Fibroblast of villous mesenchyme (primary cell): ENCODE measurements at regions not wholly inside any gene's neighbourhood (a gene's known extent, or its start where the extent isn't known, plus 50 kb on each side); places are given as distances from the start of the nearest gene placed in this dataset.

ENCODE experiments used
- DNase-seq: peaks from one replicate; pipeline ENCODE4 v3.0.0-alpha.2; 2010; ENCODE audit warnings: low read depth
- H3K4me3 ChIP-seq: 2 replicates; pipeline ENCODE4 v1.5.1; 2011; ENCODE audit warnings: low read depth, mild to moderate bottlenecking, low read length
- CTCF ChIP-seq: IDR thresholded peaks from 2 replicates; pipeline ENCODE4 v1.5.1; 2012; ENCODE audit warnings: low read depth, mild to moderate bottlenecking, low read length; ENCODE audit not compliant: insufficient read depth

GRCh38 chr2:108164318-108164717, 75.5 kb upstream of the SULT1C3 start:
- no peak overlapping the region for H3K4me3 ChIP-seq
- no peak for TF ChIP-seq CTCF
- no peak for DNase-seq

DNA sequence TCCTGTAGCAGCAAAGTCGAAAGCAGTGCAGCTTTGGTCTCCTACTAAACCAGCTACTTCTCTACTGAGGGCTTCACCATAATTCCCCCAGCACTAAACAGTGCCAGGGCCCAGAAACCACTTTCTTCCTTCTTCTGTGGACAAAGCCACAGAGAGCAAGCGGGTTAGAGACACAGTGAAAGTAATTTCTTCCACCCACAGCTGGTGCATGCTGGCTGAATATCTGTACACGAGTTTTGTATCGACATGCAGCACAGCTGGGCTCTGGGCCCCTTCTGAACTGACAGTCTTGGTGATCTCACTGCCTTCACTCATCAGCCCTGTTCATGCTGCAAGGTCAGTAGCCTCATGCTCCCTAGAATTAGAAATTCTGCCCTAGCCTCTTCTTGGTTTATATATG, 74.0 kb upstream of the SULT1C3 start:
- no peak for DNase-seq
- TF ChIP-seq CTCF: no peak
- H3K4me3 ChIP-seq: no peak overlapping the region

DNA sequence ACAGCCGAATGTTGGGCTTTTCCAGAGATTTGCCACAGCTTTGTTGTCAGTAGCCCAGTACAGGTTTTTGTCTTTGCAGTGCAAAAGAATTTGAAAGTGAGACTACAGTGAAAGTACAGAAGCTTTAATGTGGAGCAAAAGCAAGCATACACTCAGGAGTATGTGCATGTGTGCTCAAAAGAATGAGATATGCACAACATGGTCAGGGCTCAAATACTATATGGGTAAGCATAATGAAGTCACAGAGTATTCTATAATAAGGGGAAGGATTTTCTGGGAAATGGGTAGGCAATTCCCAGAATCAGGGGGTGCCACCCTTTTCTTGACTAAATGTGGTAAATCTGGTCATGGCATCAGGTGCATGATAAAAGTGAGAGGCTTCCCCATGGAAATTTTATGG, 72.1 kb upstream of the SULT1C3 start:
- DNase-seq: no peak
- no peak for TF ChIP-seq CTCF
- no peak overlapping the region for H3K4me3 ChIP-seq

DNA sequence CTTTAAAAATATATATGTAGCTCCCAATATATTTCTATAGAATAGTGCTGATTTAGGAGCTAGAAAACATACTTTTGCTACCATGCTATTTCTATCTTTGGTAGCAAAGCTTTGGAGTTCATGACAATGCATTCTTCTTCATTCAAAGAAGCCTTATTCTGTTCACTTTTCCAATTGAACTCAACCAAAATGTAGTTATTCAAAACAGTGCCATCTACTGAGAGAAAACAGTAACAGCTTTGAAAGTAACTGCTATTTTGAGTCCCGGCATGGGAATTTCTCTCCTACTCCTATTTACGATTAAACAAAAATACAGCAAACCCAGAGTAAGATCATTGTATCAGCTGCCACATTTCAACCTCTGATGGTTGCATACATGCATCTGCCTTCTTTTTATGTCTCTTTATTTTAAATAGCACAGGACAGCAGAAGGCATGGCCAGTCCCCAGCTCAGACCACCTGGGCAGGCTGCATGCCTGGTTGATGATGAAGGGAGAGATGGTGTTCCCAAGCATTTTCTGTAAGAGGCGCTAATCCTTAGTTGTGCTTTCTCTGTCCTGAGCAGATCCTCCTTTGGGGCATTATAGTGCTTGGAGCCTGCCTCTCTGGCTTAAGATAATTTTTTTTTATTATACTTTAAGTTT, 69.7 kb upstream of the SULT1C3 start:
- no peak overlapping the region for H3K4me3 ChIP-seq
- DNase-seq: peak; percentile 24
- TF ChIP-seq CTCF: peak; percentile 51

DNA sequence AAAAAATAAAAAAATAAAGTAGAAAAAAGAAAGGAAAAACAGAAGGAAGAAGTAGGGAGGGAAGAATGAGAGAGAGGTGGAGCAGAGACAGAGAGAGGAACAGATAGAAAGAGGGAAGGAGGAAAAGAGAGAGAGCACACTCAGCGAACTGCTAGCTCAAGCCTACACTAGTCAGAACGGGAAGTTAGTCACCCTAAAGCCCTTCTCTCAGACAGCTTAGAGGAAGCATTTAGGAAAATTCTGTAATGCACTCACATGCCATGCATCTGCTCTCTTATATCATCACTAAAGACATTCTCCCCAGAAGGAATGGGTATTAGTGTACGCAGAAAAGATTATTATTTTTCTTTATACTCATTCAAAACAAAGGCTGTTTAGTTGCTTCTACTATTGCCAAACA, 68.1 kb upstream of the SULT1C3 start:
- H3K4me3 ChIP-seq: no peak overlapping the region
- no peak for DNase-seq

DNA sequence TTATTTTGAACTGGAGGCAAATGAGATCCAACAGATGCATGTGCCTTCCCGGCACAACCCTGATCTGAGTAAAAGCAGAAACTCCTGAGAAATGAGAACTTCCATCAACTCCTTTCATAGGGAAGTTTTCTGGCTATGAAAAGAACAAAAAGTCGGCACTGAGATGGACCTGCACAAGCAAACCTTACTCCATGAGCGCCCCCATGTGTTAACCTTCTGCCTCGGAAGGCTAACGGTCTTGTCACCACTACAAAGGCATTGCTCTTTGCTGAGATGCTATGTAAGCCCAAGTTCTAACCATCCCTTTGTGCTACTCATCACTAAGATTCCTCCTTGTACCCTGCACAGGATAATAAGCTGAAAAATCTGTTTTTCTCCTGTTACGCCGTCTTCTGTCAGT, 57.3 kb upstream of the SULT1C3 start:
- peak; percentile 28 for TF ChIP-seq CTCF
- H3K4me3 ChIP-seq: no peak overlapping the region
- peak; percentile 7 for DNase-seq

More for the DNA sequence above, 68.1 kb upstream of the SULT1C3 start:
- no peak for TF ChIP-seq CTCF

GRCh38 chr2:108184419-108184818, 55.3 kb upstream of the SULT1C3 start:
- DNase-seq: peak; percentile 16
- no peak overlapping the region for H3K4me3 ChIP-seq
- TF ChIP-seq CTCF: peak; percentile 45
